Endodermal cell (in vitro differentiated cells): ENCODE measurements at regions not wholly inside any gene's neighbourhood (a gene's known extent, or its start where the extent isn't known, plus 50 kb on each side); places are given as distances from the start of the nearest gene placed in this dataset.

Experiments used
- DNase-seq: peaks from one replicate; pipeline ENCODE4 v3.0.0-alpha.2; 2017
- H3K27ac ChIP-seq: 2 replicates; pipeline ENCODE4 v1.5.1; 2013; ENCODE audit warnings: mild to moderate bottlenecking, low read depth, low read length, moderate library complexity
- H3K27me3 ChIP-seq: 2 replicates; pipeline ENCODE4 v1.6.1; 2013; ENCODE audit warnings: mild to moderate bottlenecking, low read length, moderate library complexity; ENCODE audit not compliant: insufficient read depth, control insufficient read depth, poor library complexity, severe bottlenecking
- H3K36me3 ChIP-seq: 2 replicates; pipeline ENCODE4 v1.7.0; 2013; ENCODE audit warnings: mild to moderate bottlenecking, low read length, moderate library complexity; ENCODE audit not compliant: control insufficient read depth, insufficient read depth
- H3K4me1 ChIP-seq: one replicate; pipeline ENCODE4 v1.7.0; 2013; ENCODE audit warnings: low read length; ENCODE audit not compliant: control insufficient read depth, insufficient read depth
- H3K4me3 ChIP-seq: 2 replicates; pipeline ENCODE4 v1.5.1; 2013; ENCODE audit warnings: mild to moderate bottlenecking, low read length, moderate library complexity
- H3K9ac ChIP-seq: 2 replicates; pipeline ENCODE4 v1.6.1; 2013; ENCODE audit warnings: mild to moderate bottlenecking, low read length, moderate library complexity; ENCODE audit not compliant: poor library complexity, severe bottlenecking; ENCODE audit errors: extremely low read depth
- H3K9me3 ChIP-seq: 2 replicates; pipeline ENCODE4 v1.6.1; 2013; ENCODE audit warnings: mild to moderate bottlenecking, low read length, moderate library complexity; ENCODE audit not compliant: control insufficient read depth
- H3K27ac Mint-ChIP-seq: 2 replicates; pipeline ENCODE4 v1.8.0; 2020; ENCODE audit warnings: mixed read lengths
- H3K27me3 Mint-ChIP-seq: 2 replicates; pipeline ENCODE4 v1.8.0; 2021; ENCODE audit warnings: mild to moderate bottlenecking, mixed read lengths; ENCODE audit not compliant: insufficient read depth
- H3K36me3 Mint-ChIP-seq: 2 replicates; pipeline ENCODE4 v1.8.0; 2020; ENCODE audit warnings: low read depth, mixed read lengths
- H3K4me1 Mint-ChIP-seq: 2 replicates; pipeline ENCODE4 v1.8.0; 2020; ENCODE audit warnings: mixed read lengths
- H3K4me3 Mint-ChIP-seq: 2 replicates; pipeline ENCODE4 v1.8.0; 2020; ENCODE audit warnings: mild to moderate bottlenecking, moderate library complexity, mixed read lengths
- H3K9me3 Mint-ChIP-seq: 2 replicates; pipeline ENCODE4 v1.8.0; 2020; ENCODE audit warnings: mild to moderate bottlenecking, mixed read lengths
- WGBS, 2 experiments: methylation state at CpG; one replicate each; pipeline versions ENCODE4 v1.1.5 to v1.1.7; 2013; ENCODE audit warnings: missing lambda C conversion rate in 2 of 2, mixed read lengths in 1 of 2; ENCODE audit not compliant: insufficient coverage in 1 of 2, insufficient read length in 1 of 2; 5-methylcytosine and 5-hydroxymethylcytosine counted together
- TF ChIP-seq, protein P1 (sequence below): fragments of 200-600 bp; sonication (generic); conservative IDR thresholded peaks from 2 replicates; pipeline ENCODE4 v1.5.0; 2021; ENCODE audit warnings: antibody characterized with exemption, mild to moderate bottlenecking

GRCh38 chr3:64358176-64358575 lies 132.9 kb upstream of the PRICKLE2 start:
- H3K27me3 ChIP-seq: no peaks in the 10 kb centered on the region
- Mint-ChIP-seq H3K4me3 (no peak overlapping the region), H3K36me3 (no peaks in the 10 kb centered on the region), H3K27me3 (no peaks in the 10 kb centered on the region), H3K27ac (no peak overlapping the region), H3K4me1 (peaks cover 19% of the 10 kb centered on the region), H3K9me3 (no peaks in the 10 kb centered on the region)
- no peak overlapping the region for H3K27ac ChIP-seq
- no peaks in the 10 kb centered on the region for H3K36me3 ChIP-seq
- H3K9me3 ChIP-seq: peaks cover 5% of the 10 kb centered on the region
- no peak overlapping the region for H3K4me3 ChIP-seq
- 83 to 95% methylated on average over 3 to 4 of the region's 4 CpGs for WGBS, 2 experiments
- TF ChIP-seq, protein P1, sequence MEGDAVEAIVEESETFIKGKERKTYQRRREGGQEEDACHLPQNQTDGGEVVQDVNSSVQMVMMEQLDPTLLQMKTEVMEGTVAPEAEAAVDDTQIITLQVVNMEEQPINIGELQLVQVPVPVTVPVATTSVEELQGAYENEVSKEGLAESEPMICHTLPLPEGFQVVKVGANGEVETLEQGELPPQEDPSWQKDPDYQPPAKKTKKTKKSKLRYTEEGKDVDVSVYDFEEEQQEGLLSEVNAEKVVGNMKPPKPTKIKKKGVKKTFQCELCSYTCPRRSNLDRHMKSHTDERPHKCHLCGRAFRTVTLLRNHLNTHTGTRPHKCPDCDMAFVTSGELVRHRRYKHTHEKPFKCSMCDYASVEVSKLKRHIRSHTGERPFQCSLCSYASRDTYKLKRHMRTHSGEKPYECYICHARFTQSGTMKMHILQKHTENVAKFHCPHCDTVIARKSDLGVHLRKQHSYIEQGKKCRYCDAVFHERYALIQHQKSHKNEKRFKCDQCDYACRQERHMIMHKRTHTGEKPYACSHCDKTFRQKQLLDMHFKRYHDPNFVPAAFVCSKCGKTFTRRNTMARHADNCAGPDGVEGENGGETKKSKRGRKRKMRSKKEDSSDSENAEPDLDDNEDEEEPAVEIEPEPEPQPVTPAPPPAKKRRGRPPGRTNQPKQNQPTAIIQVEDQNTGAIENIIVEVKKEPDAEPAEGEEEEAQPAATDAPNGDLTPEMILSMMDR: no peak
- peaks cover 6% of the 10 kb centered on the region for H3K4me1 ChIP-seq
- no peak overlapping the region for H3K9ac ChIP-seq
- no peak for DNase-seq

GRCh38 chr3:64357481-64357880 lies 132.2 kb upstream of the PRICKLE2 start:
- Mint-ChIP-seq H3K9me3 (no peaks in the 10 kb centered on the region), H3K36me3 (no peaks in the 10 kb centered on the region), H3K27me3 (no peaks in the 10 kb centered on the region), H3K4me1 (peaks cover 18% of the 10 kb centered on the region), H3K4me3 (no peak overlapping the region), H3K27ac (no peak overlapping the region)
- peaks cover 6% of the 10 kb centered on the region for H3K4me1 ChIP-seq
- H3K27ac ChIP-seq: no peak overlapping the region
- H3K27me3 ChIP-seq: no peaks in the 10 kb centered on the region
- no peak overlapping the region for H3K4me3 ChIP-seq
- no peaks in the 10 kb centered on the region for H3K36me3 ChIP-seq
- no peak overlapping the region for H3K9ac ChIP-seq
- TF ChIP-seq, protein P1: no peak
- H3K9me3 ChIP-seq: peaks cover 5% of the 10 kb centered on the region
- no peak for DNase-seq

GRCh38 chr3:64355401-64355807 lies 130.1 kb upstream of the PRICKLE2 start:
- H3K27ac ChIP-seq: peak overlapping the region; percentile 40
- H3K27me3 ChIP-seq: no peaks in the 10 kb centered on the region
- no peak for DNase-seq
- no peak overlapping the region for H3K27ac Mint-ChIP-seq
- no peak overlapping the region for H3K9ac ChIP-seq
- H3K4me3 Mint-ChIP-seq: no peak overlapping the region
- WGBS, 2 experiments: 60 to 80% methylated on average over 1 to 3 of the region's 3 CpGs
- H3K9me3 ChIP-seq: peaks cover 5% of the 10 kb centered on the region
- TF ChIP-seq, protein P1: no peak
- no peaks in the 10 kb centered on the region for H3K36me3 Mint-ChIP-seq
- H3K4me3 ChIP-seq: no peak overlapping the region
- peaks cover 26% of the 10 kb centered on the region for H3K4me1 Mint-ChIP-seq
- no peaks in the 10 kb centered on the region for H3K27me3 Mint-ChIP-seq
- no peaks in the 10 kb centered on the region for H3K9me3 Mint-ChIP-seq
- peaks cover 6% of the 10 kb centered on the region for H3K4me1 ChIP-seq
- H3K36me3 ChIP-seq: no peaks in the 10 kb centered on the region
